BJ (cell line): ENCODE measurements at regions not wholly inside any gene's neighbourhood (a gene's known extent, or its start where the extent isn't known, plus 50 kb on each side); places are given as distances from the start of the nearest gene placed in this dataset.

ENCODE experiments used
- CTCF ChIA-PET: fragments of 350-600 bp; formaldehyde crosslinking; extraction: SDS; loops from one replicate; lab custom pipeline; 2021; ENCODE audit warnings: antibody characterized with exemption, inconsistent platforms; lab: Yijun Ruan, JAX
- POLR2A ChIA-PET: fragments of 300-600 bp; sonication (Branson Sonifier 250); formaldehyde crosslinking; extraction: SDS; loops from one replicate; lab custom pipeline; 2021; ENCODE audit warnings: antibody characterized with exemption; lab: Charles Lee
- DNase-seq: peaks from one replicate; pipeline ENCODE4 v3.0.0-alpha.2; 2011; ENCODE audit warnings: low read depth
- H3K27me3 ChIP-seq: 2 replicates; pipeline ENCODE4 v1.6.0; 2011; ENCODE audit warnings: low read length; ENCODE audit not compliant: control insufficient read depth, insufficient read depth
- H3K36me3 ChIP-seq: 2 replicates; pipeline ENCODE4 v1.5.1; 2011; ENCODE audit warnings: low read length; ENCODE audit not compliant: control insufficient read depth, insufficient read depth
- H3K4me3 ChIP-seq: 2 replicates; pipeline ENCODE4 v1.5.1; 2011; ENCODE audit warnings: low read depth, mild to moderate bottlenecking, control low read depth, low read length
- CTCF ChIP-seq: IDR thresholded peaks from 2 replicates; pipeline ENCODE4 v1.5.1; 2011; ENCODE audit warnings: low read depth, mild to moderate bottlenecking, control low read depth, inconsistent platforms, low read length, moderate library complexity; ENCODE audit not compliant: insufficient read depth

- no peak for TF ChIP-seq CTCF
- ChIA-PET POLR2A (no interaction called here), CTCF (interaction anchor here (1.0 to 4.3 kb wide), 4 partner anchors 12 to 640 kb away, joined by 4 to 37 read pairs (median 19); no protein-coding TSS in a partner anchor)
- no peak for DNase-seq
- Histone ChIP-seq H3K36me3 (no peaks in the 10 kb centered on the region), H3K27me3 (no peaks in the 10 kb centered on the region; the same call in 1 of the 2 replicates), H3K4me3 (no peak overlapping the region)
Measured at GRCh38 chr4:54959131-54959530, 166.3 kb downstream of the KDR start.

GRCh38 chr4:54958236-54958635 lies 167.2 kb downstream of the KDR start:
- no peaks in the 10 kb centered on the region; the same call in 1 of the 2 replicates for H3K27me3 ChIP-seq
- no peak for DNase-seq
- ChIA-PET CTCF (no interaction called here), POLR2A (no interaction called here)
- H3K36me3 ChIP-seq = no peaks in the 10 kb centered on the region
- no peak for TF ChIP-seq CTCF
- H3K4me3 ChIP-seq = no peak overlapping the region

- no peak for TF ChIP-seq CTCF
- Histone ChIP-seq H3K27me3 (no peaks in the 10 kb centered on the region), H3K4me3 (no peak overlapping the region), H3K36me3 (no peaks in the 10 kb centered on the region)
- CTCF ChIA-PET = interaction anchor here (1.0 to 1.3 kb wide), 3 partner anchors 8 to 624 kb away, joined by 3 read pairs; no protein-coding TSS in a partner anchor
- DNase-seq = no peak
- POLR2A ChIA-PET = interaction anchor here (0.7 kb wide), 1 partner anchor 12 kb away, joined by 11 read pairs; no protein-coding TSS in a partner anchor
Measured at GRCh38 chr4:54954656-54955388, 170.6 kb downstream of the KDR start.

- TF ChIP-seq CTCF = no peak
- no peaks in the 10 kb centered on the region for H3K36me3 ChIP-seq
- DNase-seq = no peak
- POLR2A ChIA-PET = no interaction called here
- CTCF ChIA-PET = interaction anchor here (0.6 to 1.1 kb wide), 2 partner anchors 9 to 202 kb away, joined by 3 read pairs; no protein-coding TSS in a partner anchor
- H3K27me3 ChIP-seq = no peaks in the 10 kb centered on the region
- H3K4me3 ChIP-seq = no peak overlapping the region
Measured at GRCh38 chr4:54946741-54947140, 178.7 kb downstream of the KDR start.

GRCh38 chr4:54945838-54946237 lies 179.6 kb downstream of the KDR start:
- ChIA-PET CTCF (interaction anchor here (1.1 kb wide), 1 partner anchor 10 kb away, joined by 3 read pairs; no protein-coding TSS in a partner anchor), POLR2A (no interaction called here)
- Histone ChIP-seq H3K36me3 (no peaks in the 10 kb centered on the region), H3K27me3 (no peaks in the 10 kb centered on the region), H3K4me3 (no peak overlapping the region)
- no peak for DNase-seq
- TF ChIP-seq CTCF = no peak
